Activated CD4-positive, alpha-beta T cell treated with anti-CD3 and anti-CD28 coated beads, Interleukin-10, Interleukin-2, amounts not matched to agents 100 ng/mL and 50 ng/mL, durations not matched to agents 16 hours and 8 hours (primary cell): ENCODE measurements at regions not wholly inside any gene's neighbourhood (a gene's known extent, or its start where the extent isn't known, plus 50 kb on each side); places are given as distances from the start of the nearest gene placed in this dataset.
"Not testable (repeated sequence)": the region's sequence is repeated elsewhere in the genome, so short reads cannot be mapped to it uniquely, and the experiment has no call there.

Source experiments
- DNase-seq: peaks from one replicate; pipeline ENCODE4 v3.0.0-alpha.2; 2020

- DNase-seq, result no peak
Measured at GRCh38 chr5:108579236-108579635, 168.5 kb upstream of the FER start.

GRCh38 chr5:108578791-108579190 is 168.9 kb upstream of the FER start:
- DNase-seq, result no peak

- no peak for DNase-seq
Measured at GRCh38 chr5:108567429-108567828, 180.3 kb upstream of the FER start.

DNA sequence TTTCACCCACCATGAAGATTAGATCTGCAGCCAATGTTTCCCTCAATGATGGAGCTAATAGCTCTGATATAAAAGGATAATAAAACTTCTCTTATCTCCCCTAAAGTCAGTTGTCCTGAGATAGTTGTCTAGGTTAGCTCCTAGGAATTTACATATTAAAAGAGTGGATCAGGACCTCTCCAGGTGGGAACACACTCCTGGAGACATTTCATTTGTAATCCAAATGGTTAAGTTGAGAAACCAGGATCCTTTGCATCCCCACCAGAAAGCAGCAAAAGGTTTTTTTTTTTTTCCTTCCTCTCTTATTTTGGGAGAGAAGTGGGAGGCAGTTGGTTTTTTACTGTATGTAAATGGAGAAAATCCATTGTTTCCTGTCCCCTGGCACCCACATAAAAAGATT is 182.5 kb upstream of the FBXL17 start:
- DNase-seq, result no peak

GRCh38 chr5:108562205-108562454 is 180.2 kb upstream of the FBXL17 start:
- DNase-seq, result no peak

DNA sequence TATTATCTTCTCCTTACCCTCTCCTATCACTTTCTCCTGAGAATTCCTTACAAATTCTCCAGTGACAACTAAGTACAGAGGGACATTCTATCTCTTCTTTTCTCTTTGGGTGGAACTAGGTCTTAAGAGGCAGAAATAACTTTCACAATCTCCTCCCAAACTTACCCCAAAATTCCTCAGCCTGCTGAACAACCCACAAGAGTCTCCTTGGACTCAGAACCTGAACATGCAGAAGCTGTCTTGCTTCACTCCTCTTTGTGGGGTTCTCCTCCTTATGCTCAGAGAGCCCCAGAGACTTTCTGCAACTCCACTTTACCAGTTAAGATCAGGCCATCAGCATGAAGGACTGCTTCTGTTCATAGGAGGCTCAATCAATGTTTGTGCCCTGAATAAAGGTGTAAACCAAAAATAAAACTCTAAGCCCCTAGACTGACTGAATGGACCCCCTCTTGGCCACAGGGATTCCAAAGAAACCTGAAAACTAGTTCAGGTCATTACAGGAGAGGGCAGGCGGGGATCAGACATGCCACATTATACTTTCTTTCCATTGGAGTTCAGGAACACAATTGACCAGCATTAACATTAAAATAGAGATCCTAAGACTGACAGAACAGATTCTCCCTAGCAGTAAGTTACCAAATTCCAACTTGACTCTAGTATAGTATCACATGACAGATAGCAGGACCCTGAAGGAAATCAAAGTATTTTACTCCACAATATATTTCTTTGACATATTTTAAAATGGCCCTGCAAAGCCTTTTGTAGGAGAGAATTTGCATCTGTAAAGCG is 179.7 kb upstream of the FBXL17 start:
- DNase-seq, result no peak

- DNase-seq, result no peak
Measured at GRCh38 chr5:108560581-108560980, 178.7 kb upstream of the FBXL17 start.

- no peak for DNase-seq
Measured at GRCh38 chr5:108560166-108560565, 178.3 kb upstream of the FBXL17 start.

DNA sequence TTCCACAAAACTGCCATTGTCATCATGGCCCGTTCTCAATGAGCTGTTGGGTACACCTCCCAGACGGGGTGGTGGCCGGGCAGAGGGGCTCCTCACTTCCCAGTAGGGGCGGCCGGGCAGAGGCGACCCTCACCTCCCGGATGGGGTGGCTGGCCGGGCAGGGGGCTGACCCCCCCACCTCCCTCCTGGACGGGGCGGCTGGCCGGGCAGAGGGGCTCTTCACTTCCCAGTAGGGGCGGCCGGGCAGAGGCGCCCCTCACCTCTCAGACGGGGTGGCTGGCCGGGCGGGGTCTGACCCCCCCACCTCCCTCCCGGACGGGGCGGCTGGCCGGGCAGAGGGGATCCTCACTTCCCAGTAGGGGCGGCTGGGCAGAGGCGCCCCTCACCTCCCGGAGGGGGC is 176.9 kb upstream of the FBXL17 start:
- not testable (repeated sequence) for DNase-seq

DNA sequence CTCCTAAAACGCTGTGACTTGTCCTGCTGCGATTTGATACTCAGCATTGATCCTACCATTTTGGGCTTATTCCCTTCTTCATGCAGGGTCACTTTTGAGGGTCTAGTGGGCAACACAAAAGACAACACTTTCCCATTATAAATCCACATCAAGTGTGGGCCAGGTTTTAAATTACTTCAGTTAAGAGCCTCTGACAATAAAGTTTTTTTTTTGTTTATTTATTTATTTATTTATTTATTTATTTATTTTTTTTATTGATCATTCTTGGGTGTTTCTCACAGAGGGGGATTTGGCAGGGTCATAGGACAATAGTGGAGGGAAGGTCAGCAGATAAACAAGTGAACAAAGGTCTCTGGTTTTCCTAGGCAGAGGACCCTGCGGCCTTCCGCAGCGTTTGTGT is 176.2 kb upstream of the FBXL17 start:
- not testable (repeated sequence) for DNase-seq

GRCh38 chr5:108557686-108558085 is 175.8 kb upstream of the FBXL17 start:
- no peak for DNase-seq

- no peak for DNase-seq
Measured at GRCh38 chr5:108556441-108557145, 174.7 kb upstream of the FBXL17 start.

DNA sequence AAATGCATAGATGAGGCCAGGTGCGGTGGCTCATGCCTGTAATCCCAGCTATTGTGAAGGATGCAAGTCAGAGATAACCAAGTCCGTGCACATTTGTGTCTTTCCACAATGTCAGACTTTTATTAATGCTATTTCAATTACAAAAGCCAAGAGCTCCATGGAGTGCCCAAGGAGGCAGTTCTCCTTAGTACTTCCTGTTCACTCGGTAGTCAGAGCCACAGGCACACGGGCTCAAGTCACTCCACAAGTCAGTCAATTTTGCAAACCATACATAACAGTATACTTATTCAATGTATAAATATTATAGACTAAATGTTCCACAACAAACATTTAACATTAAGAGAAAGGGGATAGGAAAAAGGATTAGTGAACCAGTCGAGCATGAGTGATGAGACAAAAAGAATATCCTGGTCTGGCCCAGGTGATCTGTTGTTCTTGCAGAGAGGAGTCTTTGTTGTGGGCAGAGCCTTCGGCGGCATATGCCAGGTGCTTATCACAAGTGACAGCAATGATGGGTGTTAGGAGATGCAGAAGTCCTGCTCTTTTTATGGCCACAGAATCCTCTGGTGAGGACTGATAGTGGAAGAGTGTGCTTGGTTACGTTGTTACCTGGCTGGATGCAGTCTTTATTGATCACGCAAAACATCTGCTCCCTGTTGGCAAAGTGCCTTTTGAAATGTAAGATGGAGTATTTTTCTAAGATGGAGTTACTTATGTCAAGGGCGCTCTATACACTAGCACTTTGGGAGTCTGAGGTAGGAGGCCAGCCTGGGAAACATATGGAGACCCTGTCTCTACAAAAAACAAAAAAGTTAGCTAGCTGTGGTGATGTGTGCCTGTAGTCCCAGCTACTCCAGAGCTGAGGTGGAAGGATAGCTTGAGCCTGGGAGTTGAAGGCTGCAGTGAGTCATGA is 167.0 kb upstream of the FBXL17 start:
- no peak for DNase-seq

DNA sequence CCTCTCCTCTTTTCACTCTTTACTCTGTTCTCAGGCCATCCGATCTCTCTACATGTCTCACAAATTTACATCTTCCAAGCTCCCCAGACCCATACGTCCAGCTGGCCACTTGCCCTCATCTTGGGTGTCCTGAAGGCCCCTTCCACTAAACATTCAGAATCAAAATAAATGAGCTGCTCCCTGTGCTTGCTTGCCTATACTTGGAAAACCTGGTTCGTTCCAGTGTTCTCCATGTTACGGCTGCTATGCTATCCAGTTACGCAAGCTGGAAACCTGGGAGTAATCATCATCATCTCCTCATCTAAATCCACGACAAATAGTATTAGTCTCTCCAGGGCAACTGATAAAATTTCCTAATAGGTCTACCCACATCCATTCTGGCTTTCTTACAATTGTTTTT is 165.0 kb upstream of the FBXL17 start:
- no peak for DNase-seq

DNA sequence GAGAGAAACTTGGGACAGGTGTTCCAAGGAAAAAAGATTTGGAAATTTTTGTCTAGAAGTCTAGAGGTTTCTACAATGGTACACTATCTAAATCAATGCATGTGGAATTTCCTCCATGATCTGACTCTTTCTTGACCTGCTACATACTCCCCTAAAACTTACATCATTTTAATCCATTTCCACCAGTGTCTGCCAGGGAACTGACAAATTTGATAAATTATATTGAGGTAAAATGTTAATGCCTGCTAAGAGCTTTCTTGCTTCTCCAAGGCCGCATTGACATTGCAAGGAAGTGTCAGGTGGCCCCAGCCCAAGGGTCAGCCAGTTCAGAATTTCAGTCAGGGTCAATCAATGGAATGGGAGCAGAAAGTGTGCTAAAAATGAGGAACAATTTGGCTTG is 163.4 kb upstream of the FBXL17 start:
- no peak for DNase-seq

DNA sequence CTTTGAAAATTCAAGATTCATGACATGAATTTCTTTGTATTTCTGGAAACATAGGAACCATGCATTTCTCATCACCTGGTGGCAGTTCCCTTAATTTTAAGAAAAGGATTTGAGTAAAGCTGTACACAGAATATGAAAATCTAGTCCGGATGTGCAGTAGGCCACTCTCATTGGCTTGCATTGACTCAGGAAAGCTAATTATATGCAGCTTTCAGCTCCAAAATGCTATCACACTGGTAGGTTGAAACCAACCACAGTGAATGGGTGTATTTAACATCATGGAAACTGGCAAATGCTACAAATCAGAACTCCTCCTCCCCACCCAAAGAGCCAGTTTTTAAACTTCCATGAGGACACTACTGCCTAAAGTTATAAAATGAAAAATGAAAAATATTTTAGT is 161.6 kb upstream of the FBXL17 start:
- DNase-seq, result no peak

DNA sequence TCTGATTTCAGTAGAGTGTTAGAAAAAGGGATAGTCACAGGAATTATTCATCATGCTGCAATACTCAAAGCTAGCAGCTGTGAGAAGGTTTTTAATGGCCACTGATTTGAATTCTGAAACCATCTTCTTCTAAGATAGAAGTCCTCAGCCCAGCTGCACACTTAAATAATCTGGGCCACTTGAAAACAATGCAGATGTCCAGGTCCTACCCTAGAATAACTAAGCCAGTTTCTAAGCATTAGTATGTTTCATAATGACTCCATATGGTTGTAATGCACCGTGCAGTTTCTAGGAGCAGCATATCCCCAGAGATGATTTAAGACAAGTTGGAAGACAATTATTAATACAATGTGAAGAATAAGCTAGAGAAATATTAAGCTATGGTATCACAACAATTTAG is 159.9 kb upstream of the FBXL17 start:
- DNase-seq, result no peak

GRCh38 chr5:108536321-108536720 is 154.4 kb upstream of the FBXL17 start:
- DNase-seq, result no peak

DNA sequence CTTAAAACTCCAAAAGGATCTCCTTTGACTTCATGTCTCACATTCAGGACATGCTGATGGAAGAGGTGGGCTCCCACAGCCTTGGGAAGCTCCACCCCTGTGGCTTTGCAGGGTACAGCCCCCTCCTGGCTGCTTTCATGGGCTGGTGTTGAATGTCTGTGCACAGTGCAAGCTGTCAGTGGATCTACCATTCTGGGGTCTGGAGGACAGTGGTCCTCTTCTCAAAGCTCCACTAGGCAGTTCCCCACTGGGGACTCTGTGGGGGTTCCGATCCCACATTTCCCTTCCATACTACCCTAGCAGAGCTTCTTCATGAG is 150.2 kb upstream of the FBXL17 start:
- not testable (repeated sequence) for DNase-seq

DNA sequence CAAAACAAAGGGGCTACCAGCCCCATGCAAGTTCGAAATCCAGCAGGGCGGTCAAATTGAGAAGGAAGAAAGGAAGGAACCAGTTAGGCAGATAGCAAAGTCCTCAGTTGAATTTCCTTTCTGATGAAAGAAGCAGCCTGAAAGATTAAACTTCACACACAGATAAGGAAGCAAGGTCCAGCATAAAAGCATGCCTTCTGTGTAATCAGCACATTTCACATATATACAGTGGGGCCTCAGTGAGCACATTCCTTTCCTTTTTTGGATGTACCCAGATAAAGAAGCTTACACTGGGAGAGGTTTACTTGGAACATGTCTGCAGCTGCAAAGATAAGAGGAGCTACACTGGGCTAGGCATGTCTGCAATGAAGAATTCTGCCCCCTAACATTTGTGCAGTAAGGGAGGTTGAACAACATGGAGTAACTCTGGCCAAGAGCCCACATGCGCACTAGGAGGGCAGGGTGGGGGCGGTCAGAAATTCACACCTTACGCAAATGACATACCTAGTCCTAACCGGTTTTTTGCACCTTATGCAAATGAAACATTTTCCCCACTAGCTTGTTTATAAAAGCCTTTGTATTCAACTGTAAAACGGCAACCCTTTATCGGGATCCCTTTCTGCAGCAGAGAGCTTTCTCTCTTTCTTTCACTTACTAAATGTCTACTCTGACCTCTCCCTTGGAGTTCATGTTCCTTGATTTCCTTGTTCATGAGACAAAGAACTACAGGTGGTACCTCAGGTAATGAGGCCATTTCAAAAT is 149.7 kb upstream of the FBXL17 start:
- no peak for DNase-seq

GRCh38 chr5:108530706-108531105 is 148.8 kb upstream of the FBXL17 start:
- no peak for DNase-seq

DNA sequence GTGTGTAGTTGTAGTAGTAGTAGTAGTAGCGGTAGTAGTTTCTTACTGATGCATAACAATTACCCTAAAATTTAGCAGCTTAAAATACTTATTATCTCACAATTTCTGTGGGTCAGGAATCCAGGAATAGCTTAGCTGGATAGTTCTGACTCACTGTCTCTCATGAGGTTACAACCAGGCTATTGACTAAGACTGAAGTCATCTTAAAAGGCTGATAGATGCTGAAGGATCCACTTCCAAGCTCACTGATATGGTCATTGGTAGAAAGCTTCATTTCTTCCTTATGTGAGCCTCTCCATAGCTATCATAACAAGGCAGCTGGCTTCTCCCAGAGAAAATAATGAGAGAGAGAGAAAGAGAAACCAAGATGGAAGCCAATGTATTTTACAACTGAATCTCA is 147.5 kb upstream of the FBXL17 start:
- DNase-seq, result no peak

DNA sequence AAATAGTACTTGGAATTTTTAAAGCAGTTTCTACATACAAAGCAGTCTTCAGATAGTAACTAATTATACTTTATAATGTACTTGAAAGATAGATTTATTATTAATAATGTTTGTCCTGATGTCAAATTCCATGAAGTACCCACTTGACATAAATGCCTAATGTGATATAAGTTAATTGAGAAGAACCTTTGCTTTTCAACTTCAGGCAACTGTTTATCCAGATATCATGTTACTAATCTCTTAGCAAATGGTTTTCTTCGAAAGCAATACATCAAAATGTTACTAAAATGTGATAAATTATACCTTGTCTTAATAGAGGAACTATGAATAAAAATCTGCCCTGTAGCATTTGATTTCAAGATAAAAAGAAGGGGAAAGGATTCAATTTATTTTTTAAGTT is 146.8 kb upstream of the FBXL17 start:
- DNase-seq, result no peak
